Suprapubic skin (tissue), 4 donors: ENCODE measurements at regions not wholly inside any gene's neighbourhood (a gene's known extent, or its start where the extent isn't known, plus 50 kb on each side); places are given as distances from the start of the nearest gene placed in this dataset.

Source experiments
- CTCF ChIP-seq, 2 donors: fragments of 200-600 bp in 1 of 2; fragments of 450-650 bp in 1 of 2; sonication (generic) in 1 of 2; IDR thresholded peaks; one replicate each; pipeline ENCODE4 v1.5.1; 2016 to 2019; ENCODE audit warnings: antibody characterized with exemption in 2 of 2, mild to moderate bottlenecking in 1 of 2, moderate library complexity in 1 of 2
- EP300 ChIP-seq: sonication (generic); formaldehyde crosslinking; IDR thresholded peaks from one replicate; pipeline ENCODE4 v1.6.1; 2017; ENCODE audit warnings: antibody characterized with exemption
- POLR2A ChIP-seq, 2 donors: fragments of 450-650 bp; IDR thresholded peaks; one replicate each; pipeline ENCODE4 v1.6.1; 2017; ENCODE audit warnings: antibody characterized with exemption in 2 of 2, mild to moderate bottlenecking in 2 of 2, moderate library complexity in 2 of 2
- POLR2AphosphoS5 ChIP-seq, 3 donors: sonication (generic); formaldehyde crosslinking; IDR thresholded peaks; one replicate each; pipeline ENCODE4 v1.6.1; 2017; ENCODE audit warnings: antibody characterized with exemption in 3 of 3

- TF ChIP-seq EP300, result no peak
- no peak for TF ChIP-seq CTCF (IDR thresholded peaks at IDR 0.05)
- no peak for TF ChIP-seq POLR2AphosphoS5 (IDR thresholded peaks at IDR 0.05)
- no peak for TF ChIP-seq POLR2A (IDR thresholded peaks at IDR 0.05)
Measured at GRCh38 chr6:4592026-4592425, 184.2 kb upstream of the CDYL start.
